ENCODE measurements at regions not wholly inside any gene's neighbourhood (a gene's known extent, or its start where the extent isn't known, plus 50 kb on each side); places are given as distances from the start of the nearest gene placed in this dataset.
A peak's percentile ranks its signal among the peaks of the same experiment; 100 is the strongest.
"Not testable (repeated sequence)": the region's sequence is repeated elsewhere in the genome, so short reads cannot be mapped to it uniquely, and the experiment has no call there.

DNA sequence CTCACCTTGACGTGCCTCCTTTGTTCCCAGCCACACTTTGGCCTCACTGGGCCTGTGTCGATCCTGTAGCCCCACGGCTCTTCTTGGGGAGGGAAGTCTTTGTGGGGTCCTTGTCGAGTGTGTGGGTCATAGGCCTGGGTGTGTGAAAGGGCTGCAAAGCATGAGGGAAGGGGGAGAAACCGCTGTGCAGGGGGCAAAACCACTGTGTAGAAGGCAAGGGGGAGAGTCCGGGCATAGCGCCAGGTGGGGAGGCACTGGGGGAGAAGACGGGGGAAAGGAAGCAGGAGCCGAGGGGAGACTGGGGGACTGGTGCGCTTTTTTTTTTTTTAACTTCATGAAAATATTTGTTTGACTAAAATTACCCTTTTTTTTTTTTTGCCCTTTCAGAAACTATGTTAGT is 65.1 kb upstream of the RASD2 start:
- peak; percentile 33 for DNase-seq

DNA sequence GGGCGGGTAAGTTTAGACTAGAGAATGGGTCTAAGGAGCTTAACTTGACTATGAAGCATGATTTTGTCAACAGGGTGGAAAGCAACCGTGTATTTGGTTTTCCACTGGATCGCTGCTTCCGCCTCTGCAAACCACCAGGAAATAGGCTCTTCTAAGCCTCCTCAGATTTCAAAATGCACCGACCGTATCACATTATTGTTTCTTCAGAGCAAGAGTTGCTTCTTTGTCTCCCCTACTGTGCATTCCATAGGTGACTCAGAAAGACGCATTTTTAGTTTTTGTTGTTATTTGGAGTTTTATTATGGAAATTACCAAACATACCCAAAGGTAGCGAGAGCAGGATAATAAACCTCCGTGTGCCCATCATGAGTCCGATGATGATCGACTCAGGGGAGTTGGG is 64.3 kb upstream of the RASD2 start:
- no peak for DNase-seq

DNA sequence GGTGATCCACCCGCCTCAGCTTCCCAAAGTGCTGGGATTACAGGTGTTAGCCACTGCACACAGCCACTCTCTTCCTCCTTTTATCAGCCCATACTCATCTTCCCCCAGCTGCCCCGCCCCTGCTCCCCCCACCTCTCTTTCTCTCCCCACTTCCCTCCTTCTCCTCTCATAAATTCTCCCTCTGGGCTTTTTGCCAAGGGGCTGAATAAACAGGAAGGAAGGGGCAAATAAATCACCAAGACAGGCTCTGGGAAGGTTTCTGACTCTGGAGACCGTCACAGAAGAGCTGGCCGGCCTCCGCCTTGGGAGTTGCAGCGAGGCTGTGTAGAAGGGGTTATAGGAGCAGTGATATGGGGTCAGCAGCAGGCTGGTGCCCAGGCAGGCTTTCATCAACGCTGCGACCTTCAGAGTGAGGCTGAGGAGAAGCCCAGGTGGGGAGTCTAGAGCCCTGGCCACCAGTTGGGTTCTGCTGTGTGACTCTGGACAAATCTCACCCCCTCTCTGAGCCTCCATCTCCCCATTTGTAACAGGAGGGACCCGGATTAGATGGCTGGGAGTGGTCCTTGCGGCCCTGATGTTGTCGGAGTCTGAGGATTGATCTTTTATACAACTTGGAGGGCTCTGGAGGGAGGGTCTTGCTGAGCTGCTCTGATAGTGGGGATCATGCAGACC is 62.6 kb upstream of the RASD2 start:
- peak; percentile 99 for DNase-seq

DNA sequence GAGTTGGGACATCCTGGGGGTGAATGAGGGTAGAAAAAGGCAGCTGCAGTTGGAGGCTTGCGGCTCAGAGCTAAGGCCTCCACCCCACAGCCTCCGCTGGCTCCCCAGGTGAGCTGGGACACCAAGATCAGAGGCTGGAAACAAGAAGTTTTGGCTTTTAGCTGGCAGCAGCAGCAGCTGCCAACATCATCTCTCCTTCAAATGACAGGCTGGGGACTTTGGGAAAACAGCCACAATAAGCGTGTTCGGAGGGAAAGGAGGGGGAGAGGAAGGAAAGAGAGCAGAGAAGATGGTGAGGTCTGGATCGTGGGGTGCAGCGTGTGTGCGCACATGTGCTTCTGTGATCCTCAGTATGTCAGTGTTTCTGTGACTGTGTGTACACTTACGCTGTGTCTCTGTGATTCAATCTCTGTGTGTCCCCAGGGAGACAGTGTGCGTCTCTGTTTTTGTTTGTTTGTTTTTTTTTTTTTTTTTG is 62.0 kb upstream of the RASD2 start:
- peak; percentile 36 for DNase-seq

DNA sequence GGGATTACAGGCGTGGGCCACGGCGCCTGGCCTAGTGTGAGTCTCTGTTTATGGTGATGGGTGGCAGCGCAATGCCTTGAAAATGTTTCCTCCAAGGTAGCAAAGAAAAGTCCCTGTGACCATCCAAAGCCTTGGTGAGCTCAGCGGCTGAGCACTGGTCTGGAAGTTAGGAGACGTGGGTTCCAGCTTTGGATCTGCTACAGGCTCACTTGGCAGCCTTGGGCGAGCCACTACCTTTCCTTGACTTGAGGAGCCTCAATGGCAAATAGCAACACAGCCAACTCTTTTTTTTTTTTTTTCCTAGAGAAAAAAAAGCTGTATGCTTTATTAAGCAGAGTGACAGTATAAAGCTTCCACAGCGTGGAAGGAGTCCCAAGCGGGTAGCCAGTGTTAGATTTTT is 61.3 kb upstream of the RASD2 start:
- no peak for DNase-seq

DNA sequence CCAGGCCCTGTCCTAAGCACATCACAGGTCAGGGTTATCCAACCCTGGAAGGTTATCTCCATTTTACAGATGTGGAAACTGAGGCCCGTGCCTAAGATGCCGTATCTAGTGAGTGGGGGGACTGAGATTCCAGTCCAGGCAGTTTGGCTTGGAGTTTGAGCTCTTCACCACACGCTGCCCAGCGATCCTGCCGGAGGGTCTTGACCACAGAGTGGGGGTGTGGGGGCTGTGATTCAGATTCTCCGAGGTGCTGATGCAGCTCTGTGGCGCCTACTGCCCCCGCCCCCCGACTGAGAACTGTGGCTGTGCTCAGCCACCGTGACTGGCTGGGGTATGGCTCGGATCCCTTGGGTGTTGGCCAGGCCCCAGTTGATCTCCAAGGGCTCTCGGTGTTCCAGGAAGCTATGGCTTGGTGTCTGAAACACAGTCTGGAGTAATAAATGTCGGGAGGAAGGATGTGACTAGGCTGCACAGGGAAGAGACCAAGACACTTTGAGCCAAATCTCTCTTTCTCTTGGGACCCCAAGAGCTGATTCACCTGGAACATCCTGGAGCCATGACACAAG is 60.6 kb upstream of the RASD2 start:
- DNase-seq, result no peak

DNA sequence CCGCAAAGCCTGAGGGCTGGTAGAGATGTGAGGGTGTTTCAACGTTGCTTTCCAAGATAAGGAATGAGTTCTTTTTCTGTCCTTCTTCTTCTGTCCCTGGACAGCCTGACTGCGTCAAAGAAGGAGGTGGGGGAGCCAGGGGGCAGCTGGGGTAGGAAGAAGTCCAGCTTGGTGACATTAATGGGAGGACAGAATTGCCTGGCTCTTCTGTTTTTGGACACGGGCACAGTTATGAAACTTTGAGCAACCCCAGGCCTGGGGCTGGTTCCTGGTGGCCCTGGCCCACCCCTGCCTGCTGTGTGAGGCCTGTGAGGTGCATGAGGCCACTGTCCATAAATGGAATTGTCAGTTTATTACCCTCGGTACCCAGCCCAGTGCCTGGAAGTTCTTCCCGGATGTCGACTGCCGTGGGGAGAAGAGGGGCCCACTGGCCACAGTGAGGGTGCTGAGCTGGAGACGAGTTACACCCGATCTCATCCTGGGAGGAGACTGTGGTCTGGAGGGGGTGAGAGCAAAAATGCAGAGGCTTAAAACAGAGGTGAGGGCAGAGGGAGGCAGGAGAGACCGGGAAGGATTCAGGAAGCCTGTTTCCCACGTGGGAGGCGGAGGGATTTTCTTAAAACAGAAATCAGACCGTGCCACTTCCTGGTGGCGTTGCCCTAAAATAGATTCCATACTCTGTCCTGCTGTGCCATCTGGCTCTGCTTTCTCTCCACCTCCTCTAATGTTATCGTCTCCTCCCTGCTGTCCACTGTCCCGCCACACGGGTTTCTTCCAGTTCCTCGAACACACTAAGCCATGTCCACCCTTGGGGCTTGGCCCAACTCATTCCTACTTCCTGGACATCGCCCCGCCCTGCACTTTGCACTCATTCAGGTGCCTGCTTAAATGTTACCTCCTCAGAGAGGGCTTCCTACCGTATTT is 59.7 kb upstream of the RASD2 start:
- peak; percentile 86 for DNase-seq

DNA sequence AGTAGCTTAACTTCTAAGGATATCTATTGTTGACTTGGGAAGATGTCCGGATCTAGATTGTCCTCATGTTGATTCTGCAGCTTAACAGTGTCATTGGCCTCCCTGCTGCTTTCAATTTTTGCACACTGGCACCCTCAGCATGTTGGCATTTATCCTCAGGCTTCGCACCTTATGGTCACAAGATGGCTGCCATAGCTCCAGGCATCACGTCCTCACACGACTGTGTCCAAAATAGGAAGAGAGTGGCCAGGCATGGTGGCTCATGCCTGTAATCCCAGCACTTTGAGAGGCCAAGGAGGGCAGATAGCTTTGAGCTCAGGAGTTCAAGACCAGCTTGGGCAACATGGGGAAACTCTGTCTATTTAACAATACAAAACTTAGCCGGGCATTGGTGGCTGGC is 58.3 kb upstream of the RASD2 start:
- DNase-seq, result no peak

DNA sequence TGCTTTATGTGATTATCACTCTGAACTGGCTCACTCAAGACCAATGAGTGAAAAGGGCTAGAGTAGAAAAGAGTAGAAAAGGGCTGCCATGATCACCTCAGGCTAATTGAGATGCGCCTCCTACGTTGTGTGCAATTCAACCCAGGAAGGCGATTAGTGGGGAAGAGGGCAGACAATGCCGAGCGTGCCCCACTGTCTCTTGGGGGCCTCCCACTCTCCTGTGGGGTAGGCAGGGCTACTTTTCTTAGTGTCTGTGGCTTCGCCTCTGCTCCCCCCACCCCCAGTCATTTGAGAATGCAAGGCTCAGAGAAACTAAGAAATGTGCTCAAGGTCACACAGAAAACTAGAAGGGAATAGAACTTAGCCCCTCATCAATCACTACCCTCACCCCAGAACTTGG is 57.7 kb upstream of the RASD2 start:
- no peak for DNase-seq

DNA sequence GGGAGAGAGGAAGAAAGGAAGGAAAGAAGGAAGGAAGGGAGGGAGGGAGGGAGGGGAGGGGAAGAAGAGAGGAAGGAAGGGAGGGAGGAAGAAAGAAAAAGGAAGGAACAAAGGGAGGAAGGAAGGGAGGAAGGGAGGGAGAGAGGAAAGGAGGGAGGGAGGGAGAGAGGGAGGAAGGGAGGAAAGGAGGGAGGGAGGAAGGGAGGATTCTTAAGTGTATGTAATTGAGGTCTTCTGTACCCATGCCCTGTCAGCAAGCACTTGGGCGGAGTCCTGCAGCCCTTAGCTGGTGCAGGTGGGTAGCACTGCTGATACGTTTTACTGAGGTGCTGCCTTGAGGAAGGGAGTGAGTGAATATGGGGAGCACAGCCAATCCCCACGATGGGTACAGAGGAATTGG is 56.9 kb upstream of the RASD2 start:
- DNase-seq, result peak; percentile 50

DNA sequence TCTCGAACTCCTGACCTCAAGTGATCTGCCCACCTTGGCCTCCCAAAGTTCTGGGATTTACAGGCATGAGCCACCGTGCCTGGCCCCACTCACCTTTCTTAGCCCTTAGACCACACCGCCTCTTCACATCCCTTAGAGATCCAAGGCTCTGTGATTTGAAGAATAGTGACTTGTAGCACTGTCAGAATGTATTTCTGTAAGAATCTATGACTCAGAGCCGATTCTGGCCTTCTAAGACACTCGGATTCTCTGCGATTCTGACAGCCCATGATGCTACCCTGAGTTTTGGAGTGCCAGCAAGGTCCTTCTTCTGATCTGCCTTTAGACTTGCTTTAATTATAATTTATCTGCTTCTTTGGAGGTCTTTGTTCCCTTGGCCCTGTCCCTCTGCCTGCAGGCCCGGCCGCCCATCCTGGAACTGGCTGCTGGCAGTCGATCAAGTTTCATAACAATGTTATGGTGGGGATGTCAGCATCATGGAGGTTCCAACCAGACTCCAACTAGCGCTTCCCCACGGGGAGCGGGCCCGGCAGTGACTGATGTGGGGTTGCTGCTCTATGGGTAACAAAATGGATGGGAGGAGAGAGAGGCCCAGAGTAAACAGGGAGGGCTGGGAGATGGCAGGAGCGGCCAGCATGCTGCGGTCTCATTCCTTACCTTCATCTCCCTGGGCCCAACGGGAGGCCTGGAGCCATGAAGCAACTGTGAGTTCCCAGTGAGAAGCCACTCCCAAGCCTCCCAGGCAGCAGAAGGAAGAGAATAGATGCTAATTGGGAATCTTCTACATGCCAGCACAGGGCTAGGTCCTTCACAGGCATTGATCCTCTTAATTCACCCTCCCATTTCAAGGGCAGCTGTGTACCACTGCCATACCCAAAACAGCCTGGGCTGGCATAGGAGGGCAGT is 55.7 kb upstream of the RASD2 start:
- no peak for DNase-seq

DNA sequence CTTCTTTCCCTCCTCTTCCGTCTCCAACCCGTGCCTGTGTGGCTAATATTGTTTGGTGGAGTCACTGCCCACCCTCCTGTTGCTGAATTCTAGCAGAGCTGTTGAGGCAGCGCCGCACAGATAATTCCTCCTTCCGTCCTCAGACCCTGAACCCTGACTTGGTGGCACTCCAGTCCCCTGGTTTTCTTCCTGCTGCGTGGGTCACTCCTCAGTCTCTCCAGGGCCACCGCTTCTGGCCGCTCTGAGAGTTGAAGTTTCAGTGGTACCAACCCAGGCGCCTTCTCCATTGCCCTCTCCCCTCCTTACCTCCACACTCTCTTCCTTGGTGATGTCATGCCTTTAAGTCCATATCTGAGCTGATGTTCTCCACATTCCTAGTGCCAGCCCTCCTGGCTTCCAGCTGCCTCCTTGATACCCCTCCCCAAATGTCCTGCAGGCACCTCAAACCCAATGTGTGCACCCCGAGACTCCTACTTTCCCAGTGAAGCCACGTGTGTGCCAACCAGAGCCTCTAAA is 54.5 kb upstream of the RASD2 start:
- DNase-seq, result no peak

DNA sequence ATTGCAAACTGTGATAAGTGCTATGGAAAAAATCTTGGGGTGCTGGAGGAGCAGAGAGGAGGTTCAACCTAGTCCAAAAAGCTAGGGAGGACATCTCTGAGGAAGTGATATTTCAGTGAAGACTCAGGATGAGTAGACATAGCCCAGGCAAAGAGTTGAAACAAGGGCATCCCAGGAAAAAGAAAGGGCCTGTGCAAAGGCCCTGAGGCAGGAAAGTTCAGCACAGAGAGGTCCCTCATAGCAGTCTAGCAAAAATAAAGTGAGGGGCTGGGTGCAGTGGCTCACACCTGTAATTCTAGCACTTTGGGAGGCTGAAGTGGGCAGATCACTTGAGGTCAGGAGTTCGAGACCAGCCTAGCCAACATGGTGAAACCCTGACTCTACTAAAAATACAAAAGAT is 53.0 kb upstream of the RASD2 start:
- DNase-seq, result not testable (repeated sequence)

DNA sequence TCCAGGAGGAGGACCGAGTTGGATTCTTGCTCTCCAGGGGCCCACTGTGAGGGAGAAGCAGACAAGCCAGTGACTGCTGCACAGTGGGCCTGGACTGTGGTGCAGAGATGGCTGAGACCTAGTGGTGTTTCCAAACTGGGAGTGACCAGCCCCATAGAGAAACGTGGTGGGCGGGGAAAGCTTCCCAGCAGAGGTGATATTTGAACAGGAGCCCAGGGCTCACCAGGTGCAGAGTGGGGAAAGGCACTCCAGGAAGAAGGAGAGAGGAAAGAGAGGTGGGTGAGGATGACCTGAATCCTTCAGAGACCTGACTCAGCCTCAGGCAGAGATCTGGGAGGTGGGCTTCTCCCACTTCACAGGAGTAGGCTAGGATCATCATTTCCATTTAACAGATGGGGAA is 52.1 kb upstream of the RASD2 start:
- peak; percentile 89 for DNase-seq

DNA sequence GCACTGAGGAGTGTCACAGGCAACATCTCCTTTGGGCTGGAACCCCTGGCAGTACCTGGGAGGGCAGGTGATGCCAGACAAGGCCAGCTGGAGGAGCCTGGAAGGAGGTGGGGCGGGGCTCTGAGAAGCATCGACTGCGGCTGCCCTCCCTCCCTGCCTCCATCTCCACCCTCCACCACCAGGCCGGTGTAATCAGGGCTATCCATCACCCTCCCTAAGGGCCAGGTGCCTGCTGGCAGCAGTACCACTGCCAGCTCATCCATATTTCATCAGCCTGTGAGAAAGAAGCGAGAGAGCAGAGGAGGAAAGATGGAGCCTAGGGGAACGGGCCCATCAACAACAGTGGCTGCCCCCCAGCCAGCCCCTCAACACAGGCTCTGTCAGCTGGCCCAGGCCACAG is 51.4 kb upstream of the RASD2 start:
- DNase-seq, result peak; percentile 93
